HG02588 (cell line): ENCODE measurements at regions not wholly inside any gene's neighbourhood (a gene's known extent, or its start where the extent isn't known, plus 50 kb on each side); places are given as distances from the start of the nearest gene placed in this dataset.
A peak's percentile ranks its signal among the peaks of the same experiment; 100 is the strongest.

Experiments used
- ATAC-seq: cut with Tn5 transposase; IDR thresholded peaks from one replicate; pipeline ENCODE4 v1.9.1; 2021; ENCODE audit warnings: mild to moderate bottlenecking, moderate library complexity; ENCODE audit not compliant: unreplicated experiment

DNA sequence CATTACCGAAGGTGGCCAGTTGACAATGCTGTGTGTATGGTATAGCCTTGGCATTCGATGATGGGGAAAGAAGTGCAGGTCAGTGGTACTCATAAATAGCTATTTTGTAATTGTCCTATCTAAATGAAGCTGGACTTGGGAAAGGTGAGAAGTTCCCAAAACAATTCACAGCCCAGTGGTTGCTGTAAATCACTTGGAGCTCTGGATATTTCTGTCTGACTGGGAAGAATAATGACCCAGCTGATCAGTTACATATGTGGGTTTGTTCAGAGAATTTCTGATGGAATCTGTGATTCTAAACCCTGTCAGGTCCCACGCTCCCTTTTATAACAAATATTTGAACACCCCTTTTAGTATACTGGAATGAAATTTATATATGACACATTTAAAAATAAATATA, 133.9 kb upstream of the PFN2 start:
- no peak for ATAC-seq

DNA sequence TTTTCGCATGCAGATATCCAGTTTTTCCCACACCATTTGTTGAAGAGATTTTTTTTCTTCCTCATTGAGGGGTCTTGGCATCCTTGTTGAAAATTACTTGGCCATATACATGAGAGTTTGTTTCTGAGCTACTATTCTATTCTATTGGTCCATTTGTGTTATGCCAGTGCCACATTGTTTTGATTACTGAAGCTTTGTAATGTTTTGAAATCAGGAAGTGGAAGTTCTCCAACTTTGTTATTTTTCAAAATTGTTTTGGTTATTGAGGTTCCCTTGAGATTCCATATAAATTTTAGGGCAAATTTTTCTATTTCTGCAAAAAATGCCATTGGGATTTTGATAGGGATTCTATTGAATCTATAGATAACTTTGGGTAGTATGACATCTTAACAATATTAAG, 130.3 kb upstream of the PFN2 start:
- ATAC-seq, result no peak

DNA sequence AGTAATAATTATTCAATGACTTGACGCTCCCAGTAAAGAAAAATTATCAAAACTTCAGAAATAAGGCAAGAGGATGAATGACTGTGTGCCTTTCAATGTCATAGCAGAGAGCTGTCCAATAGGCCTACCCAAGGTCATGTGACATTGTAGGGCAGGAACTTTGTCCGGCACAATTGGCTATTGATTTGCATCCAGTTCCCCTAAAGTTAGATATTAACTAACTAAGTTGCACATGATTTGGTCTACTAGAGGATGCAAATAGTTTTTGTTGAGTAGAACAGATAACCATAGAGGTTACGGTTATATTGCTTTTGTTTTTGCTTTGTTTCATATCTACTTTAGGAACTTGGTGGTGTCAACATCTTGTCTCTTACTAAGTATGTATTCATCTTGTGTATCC, 127.9 kb upstream of the PFN2 start:
- ATAC-seq, result peak; percentile 46

DNA sequence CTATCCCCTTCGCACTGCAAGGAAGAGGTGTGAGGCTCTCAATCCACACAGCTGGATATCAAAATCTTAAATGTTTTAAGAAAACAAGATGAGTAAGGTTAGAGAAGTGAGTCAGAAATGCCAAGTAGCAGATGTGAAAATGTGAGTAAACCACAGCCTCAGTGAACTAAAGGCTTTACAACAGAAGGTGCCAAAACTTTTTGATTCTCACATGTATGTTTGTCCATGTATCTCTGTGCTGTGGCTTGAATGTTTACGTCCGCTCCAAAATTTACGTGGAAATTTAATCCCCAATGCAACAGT, 126.8 kb upstream of the PFN2 start:
- ATAC-seq, result peak; percentile 41

DNA sequence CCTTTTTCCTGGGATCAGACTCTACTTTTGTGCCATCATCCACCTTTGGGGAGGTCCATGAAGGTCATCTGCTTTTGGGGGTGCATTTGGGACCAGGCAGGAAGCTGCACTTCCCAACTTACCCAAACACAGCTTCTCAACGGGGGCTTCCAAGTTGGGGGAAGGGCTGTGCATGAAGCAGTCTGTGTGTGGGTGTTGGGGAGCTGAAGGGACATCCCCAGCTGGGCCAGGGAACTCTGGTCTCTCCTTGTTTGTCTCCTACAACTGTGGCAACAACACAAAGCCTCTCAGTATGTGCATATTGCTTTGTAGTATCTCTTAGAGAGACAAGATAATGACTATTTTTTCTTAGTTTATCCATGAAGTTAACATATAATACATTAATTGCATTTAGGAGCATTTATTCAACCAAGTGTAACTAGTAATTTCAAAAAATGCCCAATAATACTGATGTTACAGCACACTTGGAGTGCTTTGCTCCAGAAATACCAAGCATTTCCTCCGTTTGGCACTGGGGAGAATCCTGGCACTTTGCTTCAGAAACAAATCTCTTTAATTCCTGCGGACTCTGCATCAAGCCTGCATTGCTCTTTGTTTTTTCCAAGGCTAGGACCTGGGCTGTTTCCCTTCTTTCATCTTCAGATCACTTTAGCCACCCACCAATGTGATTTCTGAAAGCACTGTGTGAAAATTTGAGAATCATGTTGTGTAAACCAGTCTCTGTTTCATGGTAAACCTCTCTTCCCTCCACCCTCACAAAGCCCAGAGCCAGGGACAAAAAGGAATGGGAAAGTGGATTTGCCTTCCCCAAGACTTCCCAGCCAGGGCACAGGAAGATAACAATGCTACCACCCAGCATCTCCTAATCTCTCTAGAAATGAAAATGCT, 126.2 kb upstream of the PFN2 start:
- no peak for ATAC-seq

GRCh38 chr3:150094150-150094933, 123.6 kb upstream of the PFN2 start:
- ATAC-seq, result no peak

DNA sequence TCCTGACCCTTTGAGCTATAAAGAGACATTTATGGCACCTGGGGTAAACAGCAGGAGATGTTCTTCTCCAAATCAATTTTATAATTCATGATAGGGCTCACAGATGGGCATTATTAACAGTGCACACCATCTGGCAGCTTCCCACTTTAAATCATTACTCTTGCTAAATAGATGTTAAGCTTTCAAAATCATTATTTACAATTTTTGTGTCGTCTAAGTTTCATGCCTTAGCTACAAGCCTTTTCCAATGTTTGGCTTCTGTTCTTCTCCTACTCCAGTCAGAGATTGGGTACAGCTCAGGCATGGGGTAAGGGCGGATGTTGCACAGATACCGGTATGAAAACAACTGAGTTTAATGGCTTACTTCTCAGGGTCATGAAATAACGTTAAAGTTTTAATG, 120.9 kb upstream of the PFN2 start:
- ATAC-seq, result no peak

GRCh38 chr3:150090877-150091276, 120.2 kb upstream of the PFN2 start:
- no peak for ATAC-seq

DNA sequence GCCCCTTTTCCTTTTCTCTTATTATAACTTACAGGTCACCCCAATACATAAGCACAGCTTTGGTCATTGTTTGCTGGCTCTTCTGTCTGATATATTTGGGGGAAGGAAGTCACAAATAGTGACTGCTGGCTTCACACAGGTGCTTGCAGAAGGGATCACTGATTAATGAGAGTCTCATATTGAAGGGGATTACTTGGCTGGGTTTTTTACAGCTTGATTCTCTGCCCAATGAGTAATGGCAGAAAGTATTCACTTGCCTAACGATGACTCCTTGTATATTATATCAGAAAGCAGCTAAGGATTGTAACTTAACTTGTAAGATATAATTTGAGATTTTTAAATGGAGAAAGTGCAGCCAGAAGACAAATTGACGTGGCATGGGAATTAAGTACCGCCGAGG, 119.3 kb upstream of the PFN2 start:
- no peak for ATAC-seq

DNA sequence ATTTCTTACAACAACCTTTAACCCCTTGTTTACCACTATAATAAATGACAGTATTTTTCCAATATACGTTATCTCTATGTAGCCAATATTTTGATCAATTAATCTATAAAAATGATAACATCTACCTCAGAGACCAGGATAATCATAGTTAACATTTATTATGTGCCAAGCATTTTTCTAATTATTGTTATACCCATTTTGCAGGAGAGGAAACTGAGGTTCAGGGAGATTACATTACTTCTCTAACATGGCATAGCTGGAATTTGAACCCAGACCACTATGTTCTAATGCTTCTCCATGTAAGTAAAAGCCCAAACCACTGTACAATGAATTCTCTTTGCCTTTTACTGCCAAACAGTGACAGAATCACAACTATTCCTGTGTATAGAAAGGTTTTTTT, 113.4 kb upstream of the PFN2 start:
- no peak for ATAC-seq

DNA sequence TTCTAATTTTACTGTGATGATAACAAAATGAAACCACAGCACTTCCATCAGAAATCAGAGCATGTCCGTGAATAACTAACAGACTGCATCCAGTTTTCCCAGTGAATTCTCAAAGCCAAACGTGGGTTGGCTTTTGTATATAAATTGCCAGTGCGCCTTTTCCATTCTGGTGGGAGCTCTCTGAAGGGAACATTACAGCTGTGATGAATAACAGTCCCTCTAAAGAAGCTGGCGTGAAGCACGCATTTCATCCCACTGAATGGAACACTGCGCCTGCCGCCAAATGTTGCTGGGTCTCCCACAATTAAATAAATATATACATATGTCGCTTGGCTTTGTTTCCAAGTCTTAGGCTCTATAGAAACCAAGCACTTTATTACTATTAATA, 113.0 kb upstream of the PFN2 start:
- ATAC-seq, result no peak

- no peak for ATAC-seq
Observed at GRCh38 chr3:150082898-150083654, 112.4 kb upstream of the PFN2 start.

DNA sequence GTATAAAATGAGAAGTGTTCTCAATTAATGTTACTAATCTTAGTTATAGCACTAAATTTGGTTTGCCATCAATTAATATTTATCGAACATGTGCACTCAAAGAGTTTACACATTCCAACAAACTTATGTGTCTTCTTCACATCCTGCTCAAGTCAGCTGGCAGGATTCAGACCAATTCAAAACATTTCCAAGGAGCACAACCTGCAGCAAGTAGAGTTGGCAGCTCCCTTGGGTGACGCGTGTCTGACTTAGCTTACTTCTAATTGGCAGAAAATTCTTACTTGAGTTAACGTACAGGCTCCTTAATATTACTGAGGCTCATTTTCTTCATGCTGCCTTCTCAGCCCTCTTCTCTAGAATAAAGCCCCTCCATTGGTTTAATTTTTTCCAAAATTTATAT, 110.4 kb upstream of the PFN2 start:
- no peak for ATAC-seq

DNA sequence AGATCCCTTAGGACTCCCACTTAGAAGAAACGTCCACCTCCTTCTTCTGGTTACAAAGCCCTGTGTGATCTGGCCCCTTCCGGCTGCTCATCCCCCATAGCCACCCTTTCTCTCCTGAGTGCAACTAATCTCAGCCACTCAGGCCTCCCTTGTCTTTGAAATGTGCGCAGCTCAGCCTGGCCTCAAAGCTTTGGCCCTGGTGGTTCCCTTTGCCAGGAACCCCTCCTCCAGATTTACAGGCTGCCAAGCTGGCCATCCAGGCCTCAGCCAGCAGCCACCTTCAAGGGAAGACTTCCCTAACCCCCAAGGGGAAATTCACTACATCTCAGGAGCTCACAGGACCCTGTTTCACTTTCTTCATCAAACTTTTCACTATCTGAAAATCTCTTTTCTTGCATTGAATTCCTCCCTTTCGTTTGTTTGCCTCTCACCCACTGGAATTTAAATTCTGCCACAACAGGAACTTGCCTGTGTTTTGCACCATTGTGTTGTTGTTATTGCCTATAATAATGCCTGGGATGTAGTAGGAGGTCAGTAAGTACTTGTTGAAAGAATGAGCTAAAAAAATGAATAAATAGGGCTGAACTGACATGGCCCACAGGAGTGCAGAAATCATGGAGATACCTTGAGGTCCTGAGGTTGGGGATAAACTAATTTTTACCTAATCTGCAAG, 109.5 kb upstream of the PFN2 start:
- no peak for ATAC-seq

DNA sequence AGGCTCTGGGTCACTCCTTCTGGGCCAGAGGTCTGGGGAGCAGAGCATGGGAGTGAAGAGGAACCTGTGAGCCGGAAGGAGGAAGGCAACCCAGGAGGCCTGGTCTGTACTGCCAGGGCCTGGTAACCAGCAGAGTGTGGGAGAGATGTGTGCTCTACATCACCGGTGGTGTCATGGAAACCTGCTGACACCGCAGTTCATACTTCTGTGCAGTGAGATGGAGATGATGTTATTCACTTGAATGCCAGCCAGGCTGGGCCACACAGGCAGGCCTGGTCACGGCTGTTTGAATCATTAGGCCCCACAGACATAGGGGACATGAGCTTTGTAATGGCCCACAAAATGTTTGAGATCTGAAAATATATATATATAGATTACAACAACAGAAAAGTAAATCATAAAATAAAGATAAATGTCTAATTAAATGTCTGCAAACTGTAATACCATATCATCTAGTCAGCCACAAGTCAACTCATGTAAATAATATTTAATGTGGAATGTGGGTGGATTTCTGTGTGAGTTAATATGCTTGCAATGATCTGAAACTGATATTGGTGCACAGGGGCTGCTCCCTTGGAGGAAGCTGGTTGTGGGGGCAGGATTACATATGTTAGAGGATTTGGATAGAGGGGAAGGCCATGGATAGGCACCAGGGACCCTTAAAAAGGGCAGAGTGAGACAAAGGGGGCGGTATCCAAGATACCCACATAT, 108.5 kb upstream of the PFN2 start:
- no peak for ATAC-seq

- no peak for ATAC-seq
Observed at GRCh38 chr3:150077581-150078247, 107.0 kb upstream of the PFN2 start.

GRCh38 chr3:150077107-150077506, 106.4 kb upstream of the PFN2 start:
- ATAC-seq, result no peak

DNA sequence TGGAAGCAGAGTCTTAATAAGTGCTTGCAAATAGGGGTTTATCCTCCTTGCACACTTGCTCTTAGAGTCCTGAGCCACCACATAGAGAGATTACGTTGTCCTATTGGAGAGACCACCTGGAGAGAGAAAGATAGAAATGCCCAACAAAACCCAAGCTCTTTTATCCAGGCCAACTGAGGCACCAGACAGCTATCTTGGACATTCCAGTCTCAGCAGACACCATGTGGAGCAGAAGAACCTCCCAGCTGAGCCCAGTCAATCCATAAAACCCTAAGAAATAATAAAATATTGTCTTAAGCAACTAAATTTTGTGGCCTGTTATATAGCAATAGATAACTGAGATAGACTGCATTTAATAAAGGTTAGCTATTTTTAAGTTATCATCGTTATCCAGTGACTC, 105.7 kb upstream of the PFN2 start:
- ATAC-seq, result no peak

GRCh38 chr3:150075417-150075865, 104.7 kb upstream of the PFN2 start:
- no peak for ATAC-seq
